ENCODE measurements at regions not wholly inside any gene's neighbourhood (a gene's known extent, or its start where the extent isn't known, plus 50 kb on each side); places are given as distances from the start of the nearest gene placed in this dataset.
"Not testable (repeated sequence)": the region's sequence is repeated elsewhere in the genome, so short reads cannot be mapped to it uniquely, and the experiment has no call there.

DNA sequence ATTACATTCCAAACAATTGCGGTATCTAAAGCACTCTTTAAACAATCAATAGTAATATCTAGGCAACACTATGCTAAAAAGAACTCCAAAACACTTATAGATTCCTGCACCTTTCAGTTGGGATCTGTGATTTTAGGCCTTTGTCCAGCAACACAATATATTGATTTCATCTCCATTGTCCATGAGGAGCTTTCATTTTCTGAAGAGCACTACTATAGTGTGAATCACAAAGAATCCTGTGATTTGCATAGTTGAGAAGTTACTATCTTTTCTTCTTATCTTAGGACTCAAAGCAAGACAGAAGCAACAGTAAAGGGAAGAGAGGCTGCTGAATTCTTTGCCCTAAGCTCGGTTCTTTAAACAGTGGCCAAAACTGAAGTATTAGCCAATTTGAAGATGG, 846.8 kb downstream of the IPMK start:
- in situ Hi-C loops (cut with HindIII; ENCODE audit: low sequenced_read_pairs) = no loop called here

DNA sequence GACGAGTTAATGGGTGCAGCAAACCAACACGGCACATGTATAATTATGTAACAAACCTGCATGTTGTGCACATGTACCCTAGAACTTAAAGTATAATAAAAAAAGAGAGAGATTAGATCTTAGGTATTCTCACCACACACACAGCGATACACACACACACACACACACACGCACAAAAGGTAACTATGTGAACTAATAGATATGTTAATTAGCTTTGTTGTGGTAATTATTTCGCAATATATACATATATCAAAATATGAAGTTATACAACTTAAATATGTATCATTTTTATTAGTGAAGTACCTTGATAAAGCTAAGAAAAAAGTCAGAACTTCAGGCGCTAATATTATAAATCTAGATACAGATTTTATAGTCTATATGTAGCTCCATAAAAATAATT, 849.2 kb downstream of the IPMK start:
- in situ Hi-C loops (cut with HindIII; ENCODE audit: low sequenced_read_pairs) = no loop called here

DNA sequence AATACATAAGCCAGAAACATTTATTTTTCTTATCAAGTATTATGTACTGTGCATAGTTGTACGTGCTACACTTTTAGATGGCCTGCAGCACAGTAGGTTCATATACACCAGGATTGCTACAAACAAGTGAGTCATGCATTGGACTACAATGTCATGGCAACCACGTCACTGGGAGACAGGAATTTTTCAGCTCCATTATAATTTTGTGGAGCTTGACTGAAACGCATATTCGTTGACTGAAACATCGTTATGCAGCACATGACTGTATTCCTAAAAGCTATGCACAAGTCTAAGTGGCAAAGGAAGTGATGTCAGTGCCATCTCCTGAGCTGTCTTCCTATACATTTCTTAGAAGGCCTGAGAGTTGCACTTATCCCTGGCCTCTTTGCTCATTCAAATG, 871.8 kb downstream of the IPMK start:
- in situ Hi-C loops (cut with HindIII; ENCODE audit: low sequenced_read_pairs) = no loop called here

DNA sequence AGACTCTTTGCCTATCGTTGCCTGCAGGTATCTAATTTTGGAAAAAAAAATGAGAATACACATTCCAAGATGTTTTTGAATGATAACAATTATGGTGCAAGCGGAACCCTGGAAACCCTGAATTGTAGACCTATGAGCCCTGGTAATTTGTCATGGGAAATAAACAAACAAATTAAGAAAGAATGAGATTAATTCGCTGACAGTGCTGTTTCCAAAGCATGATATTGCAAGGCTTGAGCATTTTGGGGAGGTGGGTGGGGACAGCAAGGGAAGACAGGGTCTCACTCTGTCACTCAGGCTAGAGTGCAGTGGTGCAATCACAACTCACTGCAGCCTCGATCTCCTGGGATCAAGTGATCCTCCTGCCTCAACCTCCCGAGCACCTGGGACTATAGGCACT, 900.3 kb downstream of the IPMK start:
- in situ Hi-C loops (cut with HindIII; ENCODE audit: low sequenced_read_pairs) = no loop called here

DNA sequence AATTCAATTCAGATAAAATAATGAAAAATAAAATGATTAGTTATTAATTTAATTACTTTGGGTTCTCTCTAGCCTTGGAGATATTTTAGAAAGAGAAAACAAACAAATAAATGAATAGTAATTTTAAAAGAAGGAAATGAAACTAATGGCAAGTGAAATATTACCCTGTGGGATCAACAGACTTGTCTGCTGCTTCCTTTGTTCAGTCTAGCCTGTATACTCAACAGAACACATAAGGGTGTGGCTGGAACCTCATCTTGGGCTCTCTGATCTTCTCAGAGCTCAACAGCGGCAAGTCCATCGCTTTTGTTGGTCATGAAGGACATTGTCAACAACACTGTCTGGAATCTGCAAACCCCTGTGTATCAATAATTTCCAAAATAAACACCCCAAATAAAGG, 904.9 kb downstream of the IPMK start:
- in situ Hi-C loops (cut with HindIII; ENCODE audit: low sequenced_read_pairs) = no loop called here

DNA sequence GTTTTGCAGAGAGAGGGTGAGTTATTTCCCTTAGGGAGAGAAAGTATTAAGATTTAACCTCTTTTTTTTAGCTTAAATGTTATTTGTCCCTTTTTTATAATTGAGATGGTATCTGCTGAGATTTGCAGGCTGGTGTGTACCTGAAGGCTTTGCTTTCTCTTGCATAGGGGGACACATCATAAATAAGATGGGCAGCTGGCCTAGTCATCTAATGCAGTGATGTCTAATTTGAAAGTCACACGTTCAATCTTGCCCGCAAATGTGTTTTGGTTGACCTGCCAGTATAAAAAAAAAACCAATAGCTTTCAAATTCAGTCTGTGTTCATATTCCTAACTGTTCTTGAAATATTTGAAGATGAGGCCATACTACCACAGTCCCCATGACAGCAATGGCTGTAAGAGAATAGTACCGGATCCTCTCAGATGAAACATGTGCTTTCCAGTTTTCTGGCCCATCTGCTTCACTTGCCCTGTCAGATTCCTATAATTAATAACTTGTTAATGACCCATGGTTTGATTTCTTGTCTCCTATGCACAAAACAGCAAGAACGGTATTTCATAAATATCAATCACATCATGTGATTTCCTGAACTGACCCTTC, 914.2 kb downstream of the IPMK start:
- in situ Hi-C loops (cut with HindIII; ENCODE audit: low sequenced_read_pairs) = no loop called here

DNA sequence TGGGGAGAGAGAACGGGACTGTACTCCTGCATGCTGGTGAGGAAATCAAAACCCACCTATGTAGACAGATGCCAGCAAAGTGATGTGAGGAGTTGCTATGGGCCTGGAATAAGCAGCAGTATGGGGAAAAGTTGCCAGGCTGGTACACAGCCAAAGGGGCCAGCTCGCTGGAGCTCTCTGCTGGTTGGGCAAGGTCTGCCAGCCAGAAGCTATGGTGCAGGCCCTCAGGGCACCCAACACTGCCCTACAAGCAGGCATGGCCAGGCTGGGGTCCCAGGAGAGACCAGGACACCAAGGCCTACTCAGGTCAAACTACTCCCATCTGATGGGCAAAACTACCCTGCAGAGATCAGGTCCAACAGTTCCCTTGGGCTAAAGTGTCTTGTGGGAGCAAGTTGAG, 916.6 kb downstream of the IPMK start:
- in situ Hi-C loops (cut with HindIII; ENCODE audit: low sequenced_read_pairs) = no loop called here

DNA sequence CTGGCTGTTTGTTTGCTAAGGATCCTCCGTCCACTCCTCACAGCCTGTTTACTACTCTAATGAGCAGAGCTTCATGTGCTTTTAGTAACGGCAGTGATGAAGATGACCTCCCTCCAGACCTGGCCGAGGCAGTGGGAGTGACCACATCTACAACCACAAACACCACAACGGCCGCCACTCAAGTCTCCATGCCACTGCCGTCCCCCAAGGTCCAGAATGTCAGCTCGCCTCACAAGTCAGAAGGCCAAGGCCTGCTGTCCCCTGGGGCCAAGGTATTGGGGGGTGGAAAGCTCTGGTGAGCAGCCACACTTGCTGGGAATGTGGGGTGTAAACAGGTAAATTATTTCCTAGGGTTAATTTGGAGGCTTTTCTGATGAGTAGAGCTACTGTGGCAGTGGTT, 926.4 kb downstream of the IPMK start:
- in situ Hi-C loops (cut with HindIII; ENCODE audit: low sequenced_read_pairs) = no loop called here

DNA sequence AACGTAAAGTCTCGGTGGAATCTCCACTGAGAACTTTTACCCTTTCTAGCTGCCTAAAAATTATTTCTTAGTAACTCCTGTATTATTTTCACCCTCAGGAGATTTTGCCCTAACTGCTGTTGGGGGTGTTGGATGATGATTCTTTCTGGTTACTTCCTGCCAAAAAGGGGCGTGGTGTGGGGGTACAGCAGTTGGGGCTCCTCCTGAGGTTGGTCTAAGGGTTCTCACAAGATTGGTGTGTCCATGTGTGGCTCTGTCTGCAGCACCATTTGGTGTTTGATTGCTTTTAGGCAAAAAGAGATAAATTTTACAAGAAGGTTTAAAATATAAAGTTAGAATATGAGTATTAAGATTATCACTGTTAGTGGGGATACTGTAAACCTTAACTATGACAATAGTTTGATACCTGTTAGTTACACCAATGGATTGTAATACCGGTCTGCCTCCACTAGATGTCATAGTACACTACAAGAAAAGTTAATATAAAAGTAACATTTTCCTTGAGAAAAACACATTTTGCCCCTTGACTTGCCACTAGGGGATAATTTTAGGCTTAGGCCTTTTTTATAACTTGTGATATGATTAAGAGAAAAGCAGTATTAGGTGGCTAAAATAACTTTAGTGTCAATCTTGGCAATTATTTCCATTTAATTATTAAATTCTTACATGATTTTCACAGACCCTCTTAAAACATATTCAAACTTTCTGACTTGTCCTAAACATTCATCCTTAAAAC, 928.7 kb downstream of the IPMK start:
- in situ Hi-C loops (cut with HindIII; ENCODE audit: low sequenced_read_pairs) = no loop called here

DNA sequence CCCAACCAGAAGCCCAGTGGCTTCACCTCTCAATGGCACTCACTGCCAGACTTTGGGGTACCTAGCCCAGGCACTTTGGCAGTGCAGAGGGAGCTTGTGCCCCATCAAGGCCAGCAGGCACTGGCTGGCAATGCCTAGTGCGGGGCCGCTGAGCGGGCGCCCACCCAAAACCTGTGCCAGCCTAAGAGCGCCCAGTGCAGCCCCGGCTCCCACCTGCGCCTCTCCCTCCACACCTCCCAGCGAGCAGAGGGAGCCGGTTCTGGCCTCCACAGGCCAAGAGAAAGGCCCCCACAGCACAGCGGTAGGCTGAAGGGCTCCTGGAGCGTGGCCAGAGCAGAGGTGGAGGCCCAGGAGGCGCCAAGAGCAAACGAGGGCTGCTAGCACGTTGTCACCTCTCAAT, 930.8 kb downstream of the IPMK start:
- in situ Hi-C loops (cut with HindIII; ENCODE audit: low sequenced_read_pairs) = no loop called here

DNA sequence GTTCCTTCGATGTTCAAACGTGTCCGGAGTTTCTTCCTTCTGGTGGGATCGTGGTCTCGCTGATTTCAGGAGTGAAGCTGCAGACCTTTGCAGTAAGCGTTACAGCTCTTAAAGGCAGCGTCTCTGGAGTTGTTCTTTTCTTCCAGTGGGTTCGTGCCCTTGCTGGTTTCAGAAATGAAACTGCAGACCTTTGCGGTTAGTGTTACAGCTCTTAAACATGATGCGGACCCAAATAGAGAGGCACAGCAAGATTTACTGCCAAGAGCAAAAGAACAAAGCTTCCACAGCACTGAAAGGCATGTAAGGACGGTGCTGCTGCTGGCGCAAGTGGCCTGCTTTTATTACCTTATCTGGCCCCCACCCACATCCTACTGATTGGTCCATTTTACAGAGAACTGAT, 931.4 kb downstream of the IPMK start:
- in situ Hi-C loops (cut with HindIII; ENCODE audit: low sequenced_read_pairs) = no loop called here

DNA sequence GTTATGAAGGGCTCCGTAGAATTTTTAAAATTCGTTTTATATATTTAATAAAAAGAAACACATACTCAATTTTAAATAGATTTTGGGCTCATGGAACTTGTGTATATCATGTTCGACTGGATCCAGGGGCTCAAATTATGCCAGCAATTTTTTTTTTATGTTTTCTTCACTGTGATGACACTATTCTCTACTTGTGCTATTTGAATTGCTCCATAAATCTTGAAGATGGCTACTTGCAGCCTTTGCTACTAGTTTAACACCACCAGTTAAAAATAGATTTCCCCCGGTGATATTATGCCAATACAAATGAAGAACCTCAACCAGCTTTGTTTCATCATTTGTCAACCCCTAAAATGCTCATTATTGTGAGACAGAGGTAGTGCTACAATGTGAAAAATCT, 933.2 kb downstream of the IPMK start:
- in situ Hi-C loops (cut with HindIII; ENCODE audit: low sequenced_read_pairs) = no loop called here

DNA sequence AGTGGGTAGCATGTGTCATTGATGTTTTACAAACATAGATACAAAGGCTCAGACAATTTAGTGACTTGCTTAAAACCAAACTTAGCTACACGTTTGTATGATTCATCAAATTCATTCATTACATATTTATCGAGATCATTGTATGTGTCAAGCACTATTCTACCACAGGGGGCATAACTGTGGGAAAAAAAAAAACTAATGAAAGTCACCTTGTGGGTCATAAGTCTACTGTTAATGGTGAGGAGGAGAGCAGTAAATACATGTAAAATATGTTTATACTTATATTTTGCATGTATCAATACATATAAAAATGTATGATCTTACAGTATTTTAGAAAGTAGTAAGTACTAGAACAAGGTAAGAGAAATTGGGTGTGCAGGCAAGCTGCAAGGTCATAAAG, 933.8 kb downstream of the IPMK start:
- in situ Hi-C loops (cut with HindIII; ENCODE audit: low sequenced_read_pairs) = no loop called here

DNA sequence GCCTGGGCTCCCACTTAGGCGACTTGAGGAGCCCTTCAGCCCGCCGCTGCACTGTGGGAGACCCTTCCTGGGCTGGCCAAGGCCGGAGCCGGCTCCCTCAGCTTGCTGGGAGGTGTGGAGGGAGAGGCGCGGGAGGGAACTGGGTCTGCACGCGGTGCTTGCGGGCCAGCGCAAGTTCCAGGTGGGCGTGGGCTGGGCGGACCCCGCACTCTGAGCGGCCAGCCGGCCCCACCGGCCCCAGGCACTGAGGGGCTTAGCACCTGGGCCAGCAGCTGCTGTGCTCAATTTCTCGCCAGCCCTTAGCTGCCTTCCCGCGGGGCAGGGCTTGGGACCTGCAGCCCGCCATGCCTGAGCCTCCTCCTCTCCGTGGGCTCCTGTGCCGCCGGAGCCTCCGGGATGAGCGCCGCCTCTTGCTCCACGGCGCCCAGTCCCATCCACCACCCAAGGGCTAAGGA, 946.3 kb downstream of the IPMK start:
- in situ Hi-C loops (cut with HindIII; ENCODE audit: low sequenced_read_pairs) = not testable (repeated sequence)

DNA sequence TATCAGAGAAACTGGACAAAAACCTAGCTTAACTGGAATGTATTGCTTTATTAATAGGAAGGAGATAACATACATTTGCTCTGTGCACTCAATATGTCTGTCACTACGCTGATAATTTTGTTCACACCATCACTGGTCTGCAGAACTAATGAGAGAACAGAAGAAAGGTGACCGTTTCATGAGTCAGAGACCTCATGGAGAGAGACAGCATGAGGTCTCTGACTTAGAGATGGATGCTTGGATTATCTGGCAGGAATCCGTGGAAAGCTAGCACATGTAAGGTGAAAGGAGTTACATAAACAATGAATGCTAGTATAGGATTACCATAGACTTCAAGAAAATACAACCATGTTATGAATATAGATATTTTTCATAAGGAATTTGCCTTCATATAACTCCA, 947.3 kb downstream of the IPMK start:
- in situ Hi-C loops (cut with HindIII; ENCODE audit: low sequenced_read_pairs) = no loop called here

DNA sequence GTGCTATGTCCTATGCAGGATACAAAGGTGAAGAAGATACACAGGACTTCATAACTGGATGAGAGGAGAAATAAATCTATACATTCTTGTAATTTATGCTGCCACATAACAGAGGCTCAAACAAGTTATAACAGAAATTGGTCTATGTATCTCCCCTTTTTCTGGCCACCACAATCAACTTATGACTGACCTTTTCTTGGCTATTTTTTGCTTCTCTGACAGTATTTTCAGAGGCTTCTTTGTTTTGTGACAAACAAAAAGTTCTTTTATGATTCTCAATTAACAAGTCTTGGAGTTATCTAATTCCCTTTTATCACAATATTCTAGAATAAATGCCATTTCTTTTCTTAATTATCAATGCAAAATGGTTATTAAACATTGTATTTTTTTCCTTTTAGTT, 953.0 kb upstream of the ZWINT start:
- in situ Hi-C loops (cut with HindIII; ENCODE audit: low sequenced_read_pairs) = no loop called here

DNA sequence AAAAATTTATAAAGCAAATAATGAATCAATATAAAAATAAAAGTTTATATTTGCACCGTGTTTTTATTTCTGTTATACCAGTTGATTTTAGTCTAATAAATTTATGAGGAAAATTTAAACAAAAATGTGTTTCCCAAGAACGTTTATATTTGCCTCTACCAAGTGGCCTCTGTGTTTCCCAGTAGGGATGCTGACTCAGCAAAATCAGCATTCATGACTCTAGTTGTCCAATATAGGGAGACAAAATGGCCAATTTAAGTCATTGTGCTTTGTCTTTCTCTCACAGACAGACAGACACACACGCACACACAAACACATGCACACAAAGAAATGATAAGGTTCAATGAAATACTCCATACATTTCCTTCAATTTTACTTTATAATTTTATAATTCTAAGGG, 942.5 kb upstream of the ZWINT start:
- in situ Hi-C loops (cut with HindIII; ENCODE audit: low sequenced_read_pairs) = no loop called here

DNA sequence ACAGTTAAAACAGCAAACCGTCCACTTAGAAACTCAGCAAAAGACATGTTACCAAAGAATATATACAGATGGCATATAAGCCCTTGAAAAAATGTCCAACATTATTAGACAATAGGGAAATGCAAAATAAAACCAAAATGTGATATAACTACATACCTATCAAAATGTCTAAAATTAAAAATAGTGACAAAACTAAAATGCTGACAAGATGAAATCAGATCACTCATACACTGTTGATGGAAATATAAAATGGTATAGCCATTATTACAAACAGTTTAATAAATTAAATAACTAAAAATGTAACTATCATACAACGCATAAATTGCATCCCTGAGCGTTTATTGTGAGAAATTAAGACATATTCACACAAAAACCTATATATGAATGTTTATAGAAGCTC, 939.7 kb upstream of the ZWINT start:
- in situ Hi-C loops (cut with HindIII; ENCODE audit: low sequenced_read_pairs) = no loop called here

DNA sequence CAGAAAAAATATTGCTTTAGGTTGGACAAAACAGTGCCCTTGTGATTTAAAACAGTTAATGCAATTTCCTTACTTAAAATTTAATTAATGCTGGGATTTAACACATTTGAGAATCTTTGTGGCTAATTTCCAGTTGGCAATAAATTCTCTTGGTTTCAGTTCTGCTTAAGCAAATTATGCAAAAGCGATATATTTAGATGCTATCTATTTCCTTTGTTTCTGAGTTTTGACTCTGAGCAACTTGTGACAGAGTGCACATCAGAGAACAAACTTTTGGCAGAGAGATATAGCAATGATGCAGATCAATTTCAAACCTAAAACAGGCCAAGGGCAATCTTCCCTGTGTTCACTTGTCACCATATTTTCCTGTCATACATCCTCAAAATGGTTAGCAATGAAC, 933.6 kb upstream of the ZWINT start:
- in situ Hi-C loops (cut with HindIII; ENCODE audit: low sequenced_read_pairs) = no loop called here

DNA sequence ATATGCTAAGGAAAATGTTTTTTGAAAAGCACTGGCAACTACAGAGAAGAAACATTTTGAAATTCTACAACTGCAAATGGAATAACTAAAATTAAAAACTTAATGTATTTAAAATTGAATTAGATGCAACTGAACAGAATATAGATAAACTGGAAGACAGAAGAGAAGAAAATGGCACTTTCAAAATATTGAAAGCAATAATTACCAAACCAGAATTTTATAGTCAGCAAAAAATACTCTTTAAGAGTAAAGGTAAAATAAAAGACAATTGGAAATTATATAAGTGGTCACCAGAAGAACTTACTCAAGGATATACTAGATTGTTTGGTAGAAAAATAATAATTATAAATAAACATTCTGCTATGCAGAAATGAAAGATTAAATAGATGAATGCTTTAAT, 927.7 kb upstream of the ZWINT start:
- in situ Hi-C loops (cut with HindIII; ENCODE audit: low sequenced_read_pairs) = no loop called here

DNA sequence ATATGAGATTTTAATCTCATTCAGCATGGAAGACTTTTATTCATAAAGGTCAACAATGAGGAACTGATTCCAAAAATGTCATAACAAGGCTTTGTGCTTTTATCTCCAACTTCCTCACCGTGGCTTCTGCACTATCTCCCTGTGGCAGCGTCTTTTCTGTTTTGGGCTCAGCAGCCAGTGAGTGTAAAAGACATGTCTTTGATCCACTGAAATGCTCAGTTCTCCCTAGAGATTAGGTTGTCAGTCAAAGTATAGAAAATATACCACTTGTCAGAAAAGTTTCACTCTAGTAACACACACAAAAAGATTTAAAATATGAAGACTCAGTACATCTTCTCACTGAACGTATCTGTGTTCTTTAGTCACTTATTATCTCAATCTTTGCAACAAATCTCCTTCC, 901.8 kb upstream of the ZWINT start:
- in situ Hi-C loops (cut with HindIII; ENCODE audit: low sequenced_read_pairs) = no loop called here

DNA sequence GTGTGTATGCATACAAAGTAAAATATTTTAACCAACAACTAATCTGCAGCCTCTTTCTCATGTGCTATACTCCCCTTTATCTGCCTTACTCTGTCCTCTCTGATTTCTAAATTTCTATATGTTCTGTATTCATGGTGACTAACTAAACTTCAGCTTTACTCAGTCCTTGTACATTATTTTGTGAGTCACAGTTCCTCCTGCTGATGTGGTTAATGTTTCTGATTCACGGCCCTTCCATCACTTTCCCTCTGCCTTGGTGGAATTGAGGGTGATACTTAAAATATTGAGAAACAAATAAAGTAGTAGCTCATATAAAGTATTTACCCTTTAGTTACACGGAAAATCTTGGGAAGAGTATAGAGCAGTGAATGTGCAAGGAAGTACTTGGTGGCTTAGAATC, 899.1 kb upstream of the ZWINT start:
- in situ Hi-C loops (cut with HindIII; ENCODE audit: low sequenced_read_pairs) = no loop called here
